CD8-positive, alpha-beta memory T cell (primary cell): ENCODE measurements at regions not wholly inside any gene's neighbourhood (a gene's known extent, or its start where the extent isn't known, plus 50 kb on each side); places are given as distances from the start of the nearest gene placed in this dataset.

ENCODE experiments used
- CTCF ChIA-PET: fragments of 350-600 bp; sonication (Branson Sonifier 250); formaldehyde crosslinking; loops from one replicate; lab custom pipeline; 2021; ENCODE audit warnings: antibody characterized with exemption; lab: Charles Lee
- POLR2A ChIA-PET: fragments of 350-600 bp; sonication (Branson Sonifier 250); formaldehyde crosslinking; loops from one replicate; lab custom pipeline; 2021; ENCODE audit warnings: antibody characterized with exemption; lab: Charles Lee
- DNase-seq, 5 donors: peaks; one replicate each; pipeline versions ENCODE4 v3.0.0 to v3.0.0-alpha.2; 2020 to 2022; ENCODE audit warnings: mixed read lengths in 1 of 5
- H3K27ac ChIP-seq: one replicate; pipeline ENCODE4 v1.7.0; 2013; ENCODE audit warnings: low read depth, mild to moderate bottlenecking, low read length, moderate library complexity
- H3K27me3 ChIP-seq: 2 replicates; pipeline ENCODE4 v1.7.0; 2013; ENCODE audit warnings: low read length, mild to moderate bottlenecking; ENCODE audit not compliant: insufficient read depth, poor library complexity, severe bottlenecking
- H3K36me3 ChIP-seq: 2 replicates; pipeline ENCODE4 v1.7.0; 2013; ENCODE audit warnings: mild to moderate bottlenecking, low read length, moderate library complexity; ENCODE audit not compliant: insufficient read depth
- H3K4me1 ChIP-seq: 2 replicates; pipeline ENCODE4 v1.7.0; 2013; ENCODE audit warnings: mild to moderate bottlenecking, low read length, moderate library complexity; ENCODE audit not compliant: insufficient read depth
- H3K4me3 ChIP-seq: 2 replicates; pipeline ENCODE4 v1.7.0; 2013; ENCODE audit warnings: mild to moderate bottlenecking, low read length
- H3K9me3 ChIP-seq: 2 replicates; pipeline ENCODE4 v1.7.0; 2013; ENCODE audit warnings: mild to moderate bottlenecking, low read length
- H3K27ac Mint-ChIP-seq, 8 donors: one replicate each; pipeline ENCODE4 v1.8.0; 2020 to 2021; ENCODE audit warnings: mixed read lengths in 8 of 8, mild to moderate bottlenecking in 6 of 8, inconsistent platforms in 3 of 8, moderate library complexity in 3 of 8
- H3K27me3 Mint-ChIP-seq, 2 donors: one replicate each; pipeline ENCODE4 v1.8.0; 2020 to 2021; ENCODE audit warnings: mixed read lengths in 2 of 2, mild to moderate bottlenecking in 1 of 2, moderate library complexity in 1 of 2
- H3K36me3 Mint-ChIP-seq, 3 donors: one replicate each; pipeline ENCODE4 v1.8.0; 2020 to 2021; ENCODE audit warnings: mixed read lengths in 3 of 3, inconsistent platforms in 1 of 3, mild to moderate bottlenecking in 1 of 3
- H3K4me1 Mint-ChIP-seq, 3 donors: one replicate each; pipeline ENCODE4 v1.8.0; 2020 to 2021; ENCODE audit warnings: mixed read lengths in 3 of 3, inconsistent platforms in 1 of 3, mild to moderate bottlenecking in 1 of 3
- H3K4me3 Mint-ChIP-seq, 7 donors: one replicate each; pipeline ENCODE4 v1.8.0; 2020 to 2021; ENCODE audit warnings: mixed read lengths in 7 of 7, mild to moderate bottlenecking in 6 of 7, moderate library complexity in 4 of 7, inconsistent platforms in 2 of 7
- H3K9me3 Mint-ChIP-seq, 5 donors: one replicate each; pipeline ENCODE4 v1.8.0; 2020 to 2022; ENCODE audit warnings: mixed read lengths in 5 of 5, mild to moderate bottlenecking in 3 of 5, moderate library complexity in 2 of 5, inconsistent platforms in 1 of 5

- Histone ChIP-seq H3K27ac (no peak overlapping the region), H3K9me3 (no peaks in the 10 kb centered on the region), H3K27me3 (no peaks in the 10 kb centered on the region), H3K4me3 (no peak overlapping the region), H3K4me1 (no peaks in the 10 kb centered on the region), H3K36me3 (no peaks in the 10 kb centered on the region)
- Mint-ChIP-seq H3K36me3 (peaks cover 0 to 1% (median 0%) of the 10 kb centered on the region in 3 donors), H3K27ac (no peak overlapping the region), H3K4me3 (no peak overlapping the region), H3K4me1 (no peaks in the 10 kb centered on the region), H3K27me3 (peaks cover 0 to 4% of the 10 kb centered on the region in 2 donors), H3K9me3 (peaks cover 0 to 14% (median 2%) of the 10 kb centered on the region in 5 donors)
- ChIA-PET POLR2A (no interaction called here), CTCF (no interaction called here)
- no peak for DNase-seq
Observed at GRCh38 chr19:31988256-31988655, 357.2 kb upstream of the ZNF507 start.

DNA sequence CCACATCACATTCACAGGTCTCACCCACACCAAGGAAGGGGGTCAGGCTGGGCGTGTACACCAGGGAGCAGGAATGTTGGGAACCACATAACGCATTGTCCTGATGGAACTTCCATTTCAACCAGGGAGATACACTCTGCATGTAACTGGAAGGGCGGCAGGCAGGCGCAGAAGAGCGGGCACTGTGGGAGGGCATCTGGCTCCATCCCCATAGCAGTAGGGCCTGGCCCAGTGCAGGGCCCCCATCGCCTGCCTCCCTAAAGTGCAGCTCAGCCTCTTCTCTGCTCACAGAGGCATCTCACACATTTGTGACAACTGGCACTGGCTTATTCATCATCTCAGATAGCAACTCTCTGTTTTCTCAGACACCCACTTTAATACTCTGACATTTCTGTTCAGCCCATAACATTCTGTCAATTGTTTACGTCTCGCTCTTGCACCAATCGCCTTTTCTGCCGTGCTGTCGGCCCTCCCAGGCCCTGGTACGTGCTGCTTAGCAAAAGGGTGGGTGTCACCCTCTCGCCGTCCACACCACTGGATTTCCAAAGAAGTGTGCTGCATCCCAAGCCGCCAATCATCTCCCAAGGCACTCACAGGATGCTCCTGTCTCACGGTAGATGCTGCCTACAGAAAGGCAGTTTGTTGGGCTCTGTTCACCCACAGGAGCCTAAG lies 353.3 kb upstream of the ZNF507 start:
- CTCF ChIA-PET = no interaction called here
- H3K9me3 Mint-ChIP-seq = peaks cover 0 to 11% (median 7%) of the 10 kb centered on the region in 5 donors
- H3K4me1 ChIP-seq = no peaks in the 10 kb centered on the region

DNA sequence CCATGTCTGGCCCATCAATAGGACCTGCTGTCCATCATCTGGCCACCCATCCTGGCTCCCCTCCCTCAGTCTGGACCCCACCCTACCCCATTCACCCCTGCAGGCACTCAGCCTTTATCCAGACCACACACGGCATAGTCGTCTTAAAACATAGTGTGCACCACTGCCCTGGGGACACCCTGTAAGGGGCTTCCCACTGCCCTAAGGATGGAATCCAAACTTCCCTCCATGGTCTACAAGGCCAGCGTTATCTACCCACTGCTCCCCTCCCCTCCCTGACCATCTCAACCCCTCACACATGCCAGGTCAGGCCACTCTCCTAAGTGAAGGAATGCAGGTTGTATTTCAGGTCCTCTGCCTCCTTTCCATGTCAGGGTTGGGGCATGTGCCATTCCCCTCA lies 352.7 kb upstream of the ZNF507 start:
- Mint-ChIP-seq H3K36me3 (no peaks in the 10 kb centered on the region), H3K27me3 (peaks cover 0 to 2% of the 10 kb centered on the region in 2 donors), H3K4me1 (no peaks in the 10 kb centered on the region), H3K4me3 (no peak overlapping the region), H3K9me3 (peaks cover 0 to 11% (median 7%) of the 10 kb centered on the region in 5 donors), H3K27ac (no peak overlapping the region)
- no peak overlapping the region for H3K4me3 ChIP-seq
- no peak for DNase-seq
- no peaks in the 10 kb centered on the region for H3K4me1 ChIP-seq
- H3K27me3 ChIP-seq = no peaks in the 10 kb centered on the region
- no peaks in the 10 kb centered on the region for H3K9me3 ChIP-seq
- no peak overlapping the region for H3K27ac ChIP-seq
- H3K36me3 ChIP-seq = no peaks in the 10 kb centered on the region
- CTCF ChIA-PET = no interaction called here
- POLR2A ChIA-PET = no interaction called here

More for the DNA sequence above, 353.3 kb upstream of the ZNF507 start:
- H3K4me1 Mint-ChIP-seq = no peaks in the 10 kb centered on the region
- no peak overlapping the region for H3K27ac Mint-ChIP-seq
- Histone ChIP-seq H3K36me3 (no peaks in the 10 kb centered on the region), H3K27me3 (no peaks in the 10 kb centered on the region), H3K27ac (no peak overlapping the region), H3K4me3 (no peak overlapping the region), H3K9me3 (no peaks in the 10 kb centered on the region)
- H3K27me3 Mint-ChIP-seq = peaks cover 0 to 2% of the 10 kb centered on the region in 2 donors
- no peaks in the 10 kb centered on the region for H3K36me3 Mint-ChIP-seq
- DNase-seq = no peak
- H3K4me3 Mint-ChIP-seq = no peak overlapping the region
- POLR2A ChIA-PET = no interaction called here

DNA sequence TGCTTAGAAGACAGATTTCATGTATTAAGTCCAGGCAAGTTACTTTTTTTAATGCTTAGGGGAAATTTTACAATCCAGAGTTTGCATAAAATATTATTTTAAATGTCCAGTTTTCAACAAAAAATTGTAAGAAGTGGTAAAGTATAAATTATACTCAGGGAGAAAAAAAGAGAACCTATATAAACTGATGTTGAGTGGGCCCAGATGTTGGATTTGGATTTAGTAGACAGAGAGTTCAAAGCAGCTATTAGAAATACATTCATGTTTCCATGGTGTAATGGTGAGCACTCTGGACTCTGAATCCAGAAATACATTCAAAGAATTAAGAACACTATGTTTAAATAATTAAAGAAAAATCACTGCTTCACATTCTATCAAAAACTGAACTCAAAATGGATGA lies 349.9 kb upstream of the ZNF507 start:
- no peak for DNase-seq
- Mint-ChIP-seq H3K27ac (no peak overlapping the region), H3K27me3 (peaks cover 0 to 2% of the 10 kb centered on the region in 2 donors), H3K36me3 (no peaks in the 10 kb centered on the region), H3K4me3 (no peak overlapping the region), H3K9me3 (peaks cover 0 to 11% (median 4%) of the 10 kb centered on the region in 5 donors), H3K4me1 (no peaks in the 10 kb centered on the region)
- H3K4me3 ChIP-seq = no peak overlapping the region
- H3K27ac ChIP-seq = no peak overlapping the region
- ChIA-PET CTCF (no interaction called here), POLR2A (no interaction called here)
- H3K4me1 ChIP-seq = no peaks in the 10 kb centered on the region
- no peaks in the 10 kb centered on the region for H3K27me3 ChIP-seq
- no peaks in the 10 kb centered on the region for H3K36me3 ChIP-seq
- H3K9me3 ChIP-seq = no peaks in the 10 kb centered on the region

GRCh38 chr19:32010071-32010470 lies 335.3 kb upstream of the ZNF507 start:
- no peak overlapping the region for H3K4me3 ChIP-seq
- no peaks in the 10 kb centered on the region for H3K27me3 ChIP-seq
- H3K36me3 ChIP-seq = no peaks in the 10 kb centered on the region
- peaks cover 0 to 1% (median 0%) of the 10 kb centered on the region in 5 donors for H3K9me3 Mint-ChIP-seq
- H3K36me3 Mint-ChIP-seq = no peaks in the 10 kb centered on the region
- H3K9me3 ChIP-seq = no peaks in the 10 kb centered on the region
- no peak overlapping the region for H3K27ac Mint-ChIP-seq
- H3K4me1 Mint-ChIP-seq = no peaks in the 10 kb centered on the region
- CTCF ChIA-PET = no interaction called here
- no peak overlapping the region for H3K4me3 Mint-ChIP-seq
- POLR2A ChIA-PET = no interaction called here
- no peak for DNase-seq
- H3K27me3 Mint-ChIP-seq = no peaks in the 10 kb centered on the region
- H3K4me1 ChIP-seq = no peaks in the 10 kb centered on the region
- no peak overlapping the region for H3K27ac ChIP-seq

DNA sequence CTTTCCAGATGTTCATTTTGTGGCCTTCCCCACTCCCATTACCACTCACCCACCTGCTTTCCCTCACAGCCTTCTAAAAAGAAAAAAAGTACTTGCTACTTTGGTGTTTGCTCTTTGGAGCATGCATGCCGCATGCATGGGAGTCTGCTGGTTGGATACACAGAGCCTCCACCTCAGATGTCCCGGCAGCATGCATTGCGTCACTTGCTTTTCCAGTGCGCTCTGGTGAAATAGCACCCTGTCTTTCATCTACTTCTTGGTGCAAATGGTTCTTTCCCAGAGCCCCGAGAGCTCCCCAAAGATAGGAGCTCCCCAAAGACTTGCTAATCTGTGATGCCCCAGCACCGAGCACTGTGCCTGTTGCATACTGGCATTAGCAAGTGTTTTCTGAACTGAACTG lies 333.2 kb upstream of the ZNF507 start:
- no peak overlapping the region for H3K27ac Mint-ChIP-seq
- Histone ChIP-seq H3K27ac (no peak overlapping the region), H3K9me3 (no peaks in the 10 kb centered on the region), H3K4me3 (no peak overlapping the region), H3K4me1 (no peaks in the 10 kb centered on the region), H3K27me3 (no peaks in the 10 kb centered on the region), H3K36me3 (no peaks in the 10 kb centered on the region)
- peaks cover 0 to 2% of the 10 kb centered on the region in 2 donors for H3K27me3 Mint-ChIP-seq
- no peaks in the 10 kb centered on the region for H3K4me1 Mint-ChIP-seq
- H3K36me3 Mint-ChIP-seq = no peaks in the 10 kb centered on the region
- DNase-seq = no peak
- no peak overlapping the region for H3K4me3 Mint-ChIP-seq
- peaks cover 0 to 2% (median 0%) of the 10 kb centered on the region in 5 donors for H3K9me3 Mint-ChIP-seq
- ChIA-PET CTCF (no interaction called here), POLR2A (no interaction called here)

DNA sequence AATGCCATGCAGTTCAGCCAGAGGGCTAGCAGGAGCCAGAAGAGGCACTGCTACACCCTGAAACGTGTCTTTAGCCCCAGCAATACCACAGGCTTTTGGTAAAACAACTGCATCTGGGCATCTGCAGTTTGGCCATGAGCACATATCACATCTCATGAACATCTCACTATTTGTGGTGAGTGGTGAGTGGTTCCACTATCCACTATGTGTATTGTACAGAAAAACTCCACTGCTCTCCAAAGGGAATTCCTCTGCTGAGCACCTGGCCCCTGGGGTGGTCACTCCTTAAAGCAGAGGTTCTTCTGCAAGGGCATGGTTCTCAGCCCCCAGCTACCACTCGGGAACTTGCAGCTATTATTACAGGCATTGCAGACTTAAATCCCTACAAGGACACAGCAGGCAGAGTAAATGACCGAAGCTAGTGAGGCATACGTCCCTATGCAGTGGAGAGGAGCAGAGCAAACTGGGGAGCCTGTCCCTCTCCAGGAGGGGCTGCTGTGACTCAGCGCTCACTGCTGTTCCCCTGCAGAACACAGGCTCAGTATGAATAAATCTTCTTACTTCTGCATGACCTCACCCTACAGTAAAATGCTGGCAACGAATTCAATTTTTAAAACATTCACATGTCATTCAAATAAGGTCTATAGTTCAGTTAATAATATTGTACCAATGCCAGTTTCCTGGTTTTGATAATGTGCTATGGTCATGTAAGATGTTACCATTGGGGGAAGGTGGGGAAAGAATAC lies 332.4 kb upstream of the ZNF507 start:
- Mint-ChIP-seq H3K4me3 (no peak overlapping the region), H3K36me3 (no peaks in the 10 kb centered on the region), H3K9me3 (peaks cover 0 to 2% (median 0%) of the 10 kb centered on the region in 5 donors), H3K4me1 (no peaks in the 10 kb centered on the region), H3K27ac (no peak overlapping the region), H3K27me3 (peaks cover 0 to 2% of the 10 kb centered on the region in 2 donors)
- CTCF ChIA-PET = no interaction called here
- no peak for DNase-seq
- Histone ChIP-seq H3K4me1 (no peaks in the 10 kb centered on the region), H3K27me3 (no peaks in the 10 kb centered on the region), H3K27ac (no peak overlapping the region), H3K36me3 (no peaks in the 10 kb centered on the region), H3K4me3 (no peak overlapping the region), H3K9me3 (no peaks in the 10 kb centered on the region)
- POLR2A ChIA-PET = no interaction called here

DNA sequence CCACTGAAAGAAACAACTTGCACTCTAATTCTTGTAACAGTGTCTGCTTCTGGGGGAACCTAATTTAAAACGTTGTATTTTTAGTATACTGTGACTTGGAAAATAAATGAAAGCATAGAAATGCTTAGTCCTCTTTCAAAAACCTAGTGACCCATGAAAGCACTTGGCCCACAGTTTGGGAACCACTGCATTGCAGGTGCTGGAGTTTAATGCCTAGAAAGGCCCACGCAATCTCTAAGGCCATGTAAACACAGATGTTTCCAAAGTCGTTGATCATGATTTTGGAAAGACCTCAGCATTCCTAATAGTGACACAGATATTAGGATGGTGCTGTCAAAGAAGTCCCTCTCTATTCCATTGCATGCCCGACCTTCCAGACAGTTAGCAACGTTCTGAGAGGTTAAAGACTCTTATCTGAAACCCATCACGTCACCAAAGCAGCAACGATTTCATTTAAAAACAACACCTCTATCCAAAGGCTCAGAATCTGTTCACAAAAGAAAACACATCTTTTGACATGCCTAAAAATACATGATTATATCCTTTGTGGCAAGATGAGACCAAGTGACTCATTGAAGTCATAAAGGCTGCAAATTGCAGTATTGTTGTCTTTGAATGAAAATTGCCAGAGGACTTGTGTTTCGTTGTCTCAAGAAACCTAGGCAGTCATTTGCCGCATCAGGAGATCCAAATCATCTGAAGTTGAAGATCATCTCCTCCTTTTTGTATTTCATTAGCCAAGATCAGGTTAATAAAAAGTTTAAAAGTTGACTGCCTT lies 328.0 kb upstream of the ZNF507 start:
- H3K4me1 ChIP-seq = no peaks in the 10 kb centered on the region
- DNase-seq = no peak
- Mint-ChIP-seq H3K4me3 (no peak overlapping the region), H3K36me3 (no peaks in the 10 kb centered on the region), H3K27me3 (peaks cover 0 to 2% of the 10 kb centered on the region in 2 donors), H3K4me1 (no peaks in the 10 kb centered on the region), H3K9me3 (peaks cover 0 to 7% (median 2%) of the 10 kb centered on the region in 5 donors), H3K27ac (no peak overlapping the region)
- no peaks in the 10 kb centered on the region for H3K36me3 ChIP-seq
- no peaks in the 10 kb centered on the region for H3K9me3 ChIP-seq
- no peak overlapping the region for H3K27ac ChIP-seq
- H3K4me3 ChIP-seq = no peak overlapping the region
- ChIA-PET POLR2A (no interaction called here), CTCF (no interaction called here)
- H3K27me3 ChIP-seq = no peaks in the 10 kb centered on the region
